ENCODE measurements at regions not wholly inside any gene's neighbourhood (a gene's known extent, or its start where the extent isn't known, plus 50 kb on each side); places are given as distances from the start of the nearest gene placed in this dataset.

- Histone ChIP-seq H3K4me3 (no peak overlapping the region), H3K36me3 (no peaks in the 10 kb centered on the region)
- ATAC-seq: no peak
These were observed 780.1 kb downstream of the TFAP2A start for GRCh38 chr6:9634776-9635175.

GRCh38 chr6:9632026-9632425 is 782.8 kb downstream of the TFAP2A start:
- intact Hi-C loops (cut with DNase I): no loop called here
- H3K27ac ChIP-seq: no peak overlapping the region
- ATAC-seq (no peak), DNase-seq (no peak)
- H3K27me3 ChIP-seq (ENCODE audit: low read depth): no peaks in the 10 kb centered on the region
- TF ChIP-seq, protein P1, sequence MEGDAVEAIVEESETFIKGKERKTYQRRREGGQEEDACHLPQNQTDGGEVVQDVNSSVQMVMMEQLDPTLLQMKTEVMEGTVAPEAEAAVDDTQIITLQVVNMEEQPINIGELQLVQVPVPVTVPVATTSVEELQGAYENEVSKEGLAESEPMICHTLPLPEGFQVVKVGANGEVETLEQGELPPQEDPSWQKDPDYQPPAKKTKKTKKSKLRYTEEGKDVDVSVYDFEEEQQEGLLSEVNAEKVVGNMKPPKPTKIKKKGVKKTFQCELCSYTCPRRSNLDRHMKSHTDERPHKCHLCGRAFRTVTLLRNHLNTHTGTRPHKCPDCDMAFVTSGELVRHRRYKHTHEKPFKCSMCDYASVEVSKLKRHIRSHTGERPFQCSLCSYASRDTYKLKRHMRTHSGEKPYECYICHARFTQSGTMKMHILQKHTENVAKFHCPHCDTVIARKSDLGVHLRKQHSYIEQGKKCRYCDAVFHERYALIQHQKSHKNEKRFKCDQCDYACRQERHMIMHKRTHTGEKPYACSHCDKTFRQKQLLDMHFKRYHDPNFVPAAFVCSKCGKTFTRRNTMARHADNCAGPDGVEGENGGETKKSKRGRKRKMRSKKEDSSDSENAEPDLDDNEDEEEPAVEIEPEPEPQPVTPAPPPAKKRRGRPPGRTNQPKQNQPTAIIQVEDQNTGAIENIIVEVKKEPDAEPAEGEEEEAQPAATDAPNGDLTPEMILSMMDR (IDR thresholded peaks at IDR 0.05): no peak
- H3K9me3 ChIP-seq: no peaks in the 10 kb centered on the region
- H3K4me1 ChIP-seq: no peaks in the 10 kb centered on the region
- H3K36me3 ChIP-seq: no peaks in the 10 kb centered on the region
- H3K4me3 ChIP-seq: no peak overlapping the region

More at GRCh38 chr6:9634776-9635175, 780.1 kb downstream of the TFAP2A start:
- Histone ChIP-seq H3K27me3 (ENCODE audit: low read depth) (no peaks in the 10 kb centered on the region), H3K4me1 (no peaks in the 10 kb centered on the region), H3K9me3 (no peaks in the 10 kb centered on the region), H3K27ac (no peak overlapping the region)
- no peak for DNase-seq
- intact Hi-C loops (cut with DNase I): no loop called here
- TF ChIP-seq, protein P1 (IDR thresholded peaks at IDR 0.05): no peak

DNA sequence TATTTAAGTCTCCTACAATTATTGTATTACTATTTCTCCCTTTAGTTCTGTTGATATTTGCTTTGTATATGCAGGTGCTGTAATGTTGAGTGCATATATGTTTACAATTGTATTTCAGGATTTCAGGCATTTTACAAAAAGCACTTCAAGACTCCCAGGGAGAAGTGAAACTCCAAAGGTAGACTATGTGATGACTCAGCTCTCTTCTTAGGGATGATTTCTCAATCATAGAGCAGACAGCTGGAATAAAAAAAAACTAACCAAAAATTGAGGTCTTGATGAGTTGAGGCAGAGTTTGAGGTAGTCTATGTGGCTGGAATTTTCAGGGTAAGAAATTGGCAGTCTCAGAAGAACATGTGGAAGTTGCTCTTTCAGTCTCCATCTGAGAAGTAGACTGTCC is 786.1 kb downstream of the TFAP2A start:
- H3K36me3 ChIP-seq: no peaks in the 10 kb centered on the region
- TF ChIP-seq, protein P1 (IDR thresholded peaks at IDR 0.05): no peak

GRCh38 chr6:9627916-9628315 is 787.0 kb downstream of the TFAP2A start:
- H3K4me3 ChIP-seq: no peak overlapping the region
- H3K36me3 ChIP-seq: no peaks in the 10 kb centered on the region
- H3K27me3 ChIP-seq (ENCODE audit: low read depth): no peaks in the 10 kb centered on the region
- TF ChIP-seq, protein P1 (IDR thresholded peaks at IDR 0.05): no peak
- ATAC-seq (no peak), DNase-seq (no peak)
- peaks cover 5% of the 10 kb centered on the region for H3K9me3 ChIP-seq
- no peak overlapping the region for H3K27ac ChIP-seq
- H3K4me1 ChIP-seq: no peaks in the 10 kb centered on the region
- intact Hi-C loops (cut with DNase I): no loop called here

More for the DNA sequence above, 786.1 kb downstream of the TFAP2A start:
- Histone ChIP-seq H3K27me3 (ENCODE audit: low read depth) (no peaks in the 10 kb centered on the region), H3K27ac (no peak overlapping the region), H3K4me3 (no peak overlapping the region), H3K4me1 (no peaks in the 10 kb centered on the region), H3K9me3 (peaks cover 5% of the 10 kb centered on the region)
- no peak for ATAC-seq
- intact Hi-C loops (cut with DNase I): no loop called here
- DNase-seq: no peak

DNA sequence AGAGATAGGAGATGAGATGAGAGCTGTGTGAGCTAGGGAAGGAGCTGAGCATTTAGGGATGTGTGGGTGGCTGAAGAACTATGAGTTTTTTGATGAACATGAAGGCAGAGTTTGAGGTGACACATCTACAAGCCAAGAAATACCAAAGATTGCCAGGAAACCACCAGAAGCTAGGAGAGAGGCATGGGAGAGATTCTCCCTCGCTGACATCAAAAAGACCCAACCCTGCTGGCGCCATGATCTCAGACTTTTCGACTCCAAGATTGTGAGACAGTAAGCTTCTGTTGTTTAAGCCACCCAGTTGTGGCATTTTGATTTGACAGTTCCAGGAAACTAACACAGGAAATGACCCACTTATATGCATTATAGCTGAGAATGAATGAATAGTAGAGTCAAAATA is 790.9 kb downstream of the TFAP2A start:
- TF ChIP-seq, protein P1 (IDR thresholded peaks at IDR 0.05): no peak
- peaks cover 5% of the 10 kb centered on the region for H3K9me3 ChIP-seq
- no peak for ATAC-seq

More for the DNA sequence above, 790.9 kb downstream of the TFAP2A start:
- Histone ChIP-seq H3K4me3 (no peak overlapping the region), H3K4me1 (no peaks in the 10 kb centered on the region), H3K27ac (no peak overlapping the region), H3K27me3 (ENCODE audit: low read depth) (no peaks in the 10 kb centered on the region), H3K36me3 (no peaks in the 10 kb centered on the region)
- DNase-seq: no peak
- intact Hi-C loops (cut with DNase I): no loop called here

All from lower lobe of right lung (tissue), 2 donors.